HuH-7 (cell line): ENCODE measurements at regions not wholly inside any gene's neighbourhood (a gene's known extent, or its start where the extent isn't known, plus 50 kb on each side); places are given as distances from the start of the nearest gene placed in this dataset.
"Not testable (repeated sequence)": the region's sequence is repeated elsewhere in the genome, so short reads cannot be mapped to it uniquely, and the experiment has no call there.

Experiments
- DNase-seq: peaks from one replicate; pipeline ENCODE4 v3.0.0; 2011; ENCODE audit warnings: low spot score

DNA sequence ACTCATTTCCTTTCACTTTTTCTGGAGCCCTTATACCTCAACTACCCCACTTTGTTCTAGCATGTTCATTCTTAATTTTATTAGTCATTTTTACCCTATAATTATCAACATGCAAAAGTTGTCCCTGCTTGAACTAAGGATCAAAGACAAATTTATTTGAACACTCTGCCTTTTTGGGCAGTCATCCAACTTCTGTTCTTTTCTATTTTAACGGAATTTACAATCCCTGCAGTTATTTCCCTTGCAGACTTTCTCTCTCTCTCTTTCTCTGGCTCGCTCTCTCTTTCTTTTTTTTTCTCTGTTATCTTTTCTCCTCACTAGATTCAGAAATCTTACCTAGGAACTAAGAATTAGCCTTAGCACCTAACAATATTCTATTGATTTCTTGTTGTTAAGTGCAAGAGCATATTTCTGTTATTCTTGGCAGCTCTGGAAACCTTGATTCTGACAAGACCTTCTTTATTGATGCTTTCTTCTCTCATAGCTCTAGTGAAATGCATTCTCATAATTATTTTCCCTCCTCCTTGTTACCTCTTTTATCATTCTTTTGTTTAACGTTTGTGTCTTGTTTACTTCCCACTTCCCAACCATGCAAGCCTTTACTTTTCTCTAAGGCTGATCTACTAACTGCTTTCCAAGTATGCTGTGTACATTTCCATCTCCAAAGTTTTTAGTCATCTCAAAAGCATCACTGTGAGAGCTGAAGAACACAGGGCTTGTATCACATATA, 951.6 kb downstream of the DIPK2A start:
- DNase-seq, result no peak

DNA sequence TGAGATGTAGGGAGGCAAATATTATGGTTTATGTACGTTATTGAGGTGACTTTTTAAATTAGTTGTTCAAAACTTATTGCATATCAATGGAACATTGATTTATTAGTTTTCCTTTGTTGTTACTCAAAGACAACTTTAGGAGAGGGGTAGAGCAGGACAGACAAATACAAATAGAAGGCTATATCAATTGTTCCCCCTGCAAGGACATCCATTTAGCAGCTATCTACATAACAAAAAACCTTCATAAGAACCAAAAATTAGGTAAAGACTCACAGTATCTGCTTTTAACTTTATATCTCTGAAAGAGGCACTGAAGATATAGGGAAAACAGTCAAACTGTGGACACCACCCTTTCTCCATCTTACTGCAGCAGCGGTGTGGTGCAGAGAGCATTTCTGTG, 958.8 kb downstream of the DIPK2A start:
- no peak for DNase-seq

DNA sequence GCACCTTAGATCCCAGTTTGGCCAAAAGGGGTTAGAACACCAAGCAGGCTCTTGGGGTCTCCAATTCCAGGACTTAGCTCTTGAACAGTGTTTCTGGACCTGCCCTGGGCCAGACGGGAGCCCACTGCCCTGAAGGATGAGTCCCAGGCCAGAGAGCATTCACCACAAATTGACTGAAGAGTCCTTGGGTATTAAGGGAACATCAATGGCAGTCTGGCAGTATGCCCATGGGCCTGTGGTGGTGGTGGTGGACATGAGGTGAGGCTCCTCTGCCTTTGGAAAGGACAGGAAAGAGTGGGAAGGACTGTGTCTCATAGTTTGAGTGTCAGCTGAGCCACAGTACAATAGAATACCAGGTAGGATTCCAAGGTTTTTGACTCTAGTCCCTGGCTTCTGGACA, 960.0 kb downstream of the DIPK2A start:
- DNase-seq, result no peak

GRCh38 chr3:144942093-144942837, 970.6 kb downstream of the DIPK2A start:
- DNase-seq, result no peak

- no peak for DNase-seq
These were observed 971.2 kb downstream of the DIPK2A start for GRCh38 chr3:144942838-144943197.

DNA sequence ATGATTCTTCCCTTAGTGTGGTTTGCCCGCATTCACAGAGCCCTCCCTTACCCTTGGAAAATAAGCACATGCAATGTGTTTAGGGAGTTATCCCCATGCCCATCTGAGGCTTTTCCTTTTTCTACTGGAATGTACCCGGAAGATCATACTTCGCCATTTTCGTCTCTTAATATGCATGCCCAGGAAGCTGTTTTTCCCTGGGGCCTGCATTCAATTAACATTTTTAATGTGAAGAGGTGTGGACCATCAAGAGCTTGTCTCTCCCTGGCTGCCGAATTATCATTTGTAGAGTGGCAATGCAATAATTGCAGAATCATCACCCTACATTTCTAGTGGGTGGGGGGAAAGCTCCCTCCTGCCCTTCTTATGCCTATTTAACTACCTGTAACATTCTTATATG, 976.3 kb downstream of the DIPK2A start:
- DNase-seq, result no peak

- DNase-seq, result no peak
These were observed 977.1 kb downstream of the DIPK2A start for GRCh38 chr3:144948711-144949110.

- DNase-seq, result no peak
These were observed 982.3 kb downstream of the DIPK2A start for GRCh38 chr3:144953959-144954358.

- DNase-seq, result no peak
These were observed 985.9 kb downstream of the DIPK2A start for GRCh38 chr3:144957398-144958101.

DNA sequence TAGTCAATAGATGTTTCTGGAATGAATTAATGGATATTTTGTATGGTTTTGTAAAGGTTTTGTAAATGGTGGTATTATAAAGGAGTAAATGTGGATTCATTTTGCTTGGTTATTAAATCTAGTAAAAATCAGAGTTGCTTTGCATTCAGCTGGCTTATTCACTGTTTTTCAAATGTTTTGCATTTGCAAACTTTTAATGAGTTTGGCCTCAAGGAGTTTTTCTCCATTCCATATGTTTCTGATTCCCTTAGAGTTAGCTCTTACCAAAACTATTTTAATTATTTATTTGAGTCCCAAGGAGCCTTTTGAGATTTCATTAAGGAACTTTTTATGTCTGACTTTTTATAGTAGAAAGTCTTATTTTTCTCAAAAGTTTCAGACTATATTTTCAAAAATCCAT, 992.2 kb downstream of the DIPK2A start:
- DNase-seq, result no peak

GRCh38 chr3:144966560-144966959, 994.9 kb downstream of the DIPK2A start:
- no peak for DNase-seq

GRCh38 chr3:144968750-144969350, 997.2 kb downstream of the DIPK2A start:
- no peak for DNase-seq

DNA sequence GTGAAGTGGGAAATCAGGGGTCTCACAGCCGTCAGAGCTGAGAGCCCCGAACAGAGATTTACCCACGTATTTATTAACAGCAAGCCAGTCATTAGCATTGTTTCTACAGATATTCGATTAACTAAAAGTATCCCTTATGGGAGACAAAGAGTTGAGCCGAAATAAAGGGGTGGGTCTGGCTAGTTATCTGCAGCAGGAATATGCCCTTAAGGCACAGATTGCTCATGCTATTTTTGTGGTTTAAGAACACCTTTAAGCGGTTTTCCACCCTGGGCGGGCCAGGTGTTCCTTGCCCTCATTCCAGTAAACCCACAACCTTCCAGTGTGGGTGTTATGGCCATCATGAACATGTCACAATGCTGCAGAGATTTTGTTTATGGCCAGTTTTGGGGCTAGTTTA, 1012.9 kb downstream of the DIPK2A start:
- DNase-seq, result not testable (repeated sequence)

- DNase-seq, result no peak
These were observed 1018.2 kb downstream of the DIPK2A start for GRCh38 chr3:144989807-144990206.

GRCh38 chr3:144995856-144996255, 1024.2 kb downstream of the DIPK2A start:
- no peak for DNase-seq

GRCh38 chr3:145005427-145005826, 1033.8 kb downstream of the DIPK2A start:
- no peak for DNase-seq

DNA sequence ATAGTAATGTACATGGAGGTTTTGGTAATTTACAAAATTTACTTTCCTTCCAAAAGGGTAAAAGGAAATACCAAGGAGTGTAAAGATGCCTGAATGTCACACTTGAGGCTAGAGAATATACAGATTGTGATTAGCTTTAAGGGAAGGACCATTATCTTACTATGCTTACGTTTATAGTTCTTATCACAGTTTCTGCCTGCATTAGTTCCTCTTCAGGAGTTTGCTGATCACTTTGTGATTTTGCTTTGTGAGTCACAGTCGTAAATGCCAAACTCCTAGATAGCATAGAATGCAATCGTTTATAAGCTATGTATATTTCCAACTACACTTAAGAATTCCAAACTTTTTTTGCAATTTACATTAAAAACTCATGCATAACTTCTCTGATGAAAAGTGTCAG, 1034.6 kb downstream of the DIPK2A start:
- no peak for DNase-seq

- no peak for DNase-seq
These were observed 1042.3 kb downstream of the DIPK2A start for GRCh38 chr3:145013931-145014330.

GRCh38 chr3:145015253-145015652, 1043.6 kb downstream of the DIPK2A start:
- no peak for DNase-seq

GRCh38 chr3:145017959-145018358, 1046.3 kb downstream of the DIPK2A start:
- DNase-seq, result no peak

DNA sequence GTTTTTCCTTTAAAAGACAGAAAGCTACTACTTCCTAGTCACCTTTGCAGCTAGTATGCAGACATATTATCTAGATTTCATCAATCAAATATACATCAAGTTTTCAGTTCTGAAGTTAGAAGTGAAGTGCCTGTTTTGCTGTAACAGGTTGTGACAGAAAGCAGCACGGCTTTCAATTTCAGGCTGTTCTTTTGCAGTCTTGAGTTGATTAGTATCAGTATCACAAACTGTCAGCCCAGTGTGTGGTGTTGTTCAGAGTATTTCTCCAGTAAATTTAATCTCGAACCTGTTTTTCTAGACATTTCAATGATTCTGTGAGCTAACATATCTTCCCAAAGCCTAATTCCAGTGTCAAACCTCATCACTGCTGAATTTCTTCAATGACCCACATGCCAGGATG, 1050.8 kb downstream of the DIPK2A start:
- no peak for DNase-seq

GRCh38 chr3:145024700-145025099, 1053.1 kb downstream of the DIPK2A start:
- DNase-seq, result no peak

- not testable (repeated sequence) for DNase-seq
These were observed 1055.6 kb downstream of the DIPK2A start for GRCh38 chr3:145027186-145027585.
